ENCODE measurements at regions not wholly inside any gene's neighbourhood (a gene's known extent, or its start where the extent isn't known, plus 50 kb on each side); places are given as distances from the start of the nearest gene placed in this dataset.

DNA sequence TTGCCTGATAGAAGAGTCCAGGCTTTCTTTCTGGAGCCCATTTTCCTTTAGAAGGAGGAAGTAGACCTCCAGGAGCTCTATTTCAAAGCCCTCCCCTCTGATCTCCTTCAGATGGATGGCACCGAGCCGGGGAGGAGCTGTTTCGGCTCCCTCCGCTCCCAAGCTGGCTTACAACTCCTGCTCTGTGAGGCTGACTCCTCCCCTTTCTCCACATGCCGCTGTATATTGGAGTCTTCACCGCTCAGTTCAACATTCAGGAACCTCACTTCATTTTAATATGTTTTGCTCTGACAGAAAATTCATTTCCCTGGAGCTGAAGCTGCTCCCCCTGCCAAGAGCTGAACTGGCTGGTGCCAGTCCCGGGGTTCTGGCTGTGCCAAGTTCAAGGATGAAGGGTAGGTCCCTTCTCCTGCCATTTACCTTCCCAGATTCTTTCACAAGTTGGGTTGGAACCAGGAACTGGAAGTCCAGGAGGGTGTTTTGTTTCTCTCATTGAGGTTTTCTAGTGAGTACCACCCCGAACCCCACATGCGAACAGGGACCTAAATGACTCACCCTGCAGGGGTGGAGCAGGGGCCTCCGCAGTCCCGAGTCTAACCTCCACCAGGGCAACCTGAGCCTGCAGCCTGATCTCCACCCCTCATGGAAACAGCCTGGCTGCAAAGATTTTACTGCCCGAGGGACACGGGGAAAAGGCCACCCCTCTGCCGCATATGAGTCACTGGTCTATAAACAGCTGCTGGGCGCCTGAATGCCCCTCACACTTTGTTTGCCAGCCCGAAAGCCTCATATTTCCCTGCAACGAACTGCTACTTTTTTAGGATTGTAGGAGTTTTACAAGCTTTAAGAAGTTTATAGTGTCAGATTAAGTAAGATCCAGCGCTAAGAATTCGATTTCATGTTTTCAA lies 68.6 kb upstream of the FOXA2 start:
- Mint-ChIP-seq H3K27me3 (peaks cover 0 to 3% of the 10 kb centered on the region in 2 donors), H3K27ac (no peak overlapping the region), H3K4me3 (no peak overlapping the region), H3K36me3 (no peaks in the 10 kb centered on the region), H3K4me1 (ENCODE audit: low read depth in 2 of 2) (no peaks in the 10 kb centered on the region), H3K9me3 (no peaks in the 10 kb centered on the region)
- ATAC-seq (no peak), DNase-seq (ENCODE audit: low spot score) (no peak)

GRCh38 chr20:22653658-22654642 lies 69.6 kb upstream of the FOXA2 start:
- H3K36me3 Mint-ChIP-seq, result no peaks in the 10 kb centered on the region
- DNase-seq (ENCODE audit: low spot score), result no peak
- H3K4me1 Mint-ChIP-seq (ENCODE audit: low read depth in 2 of 2), result no peaks in the 10 kb centered on the region
- peak in 1 of 2 donors; percentile 17 for ATAC-seq
- H3K27ac Mint-ChIP-seq, result no peak overlapping the region
- no peak overlapping the region for H3K4me3 Mint-ChIP-seq
- H3K9me3 Mint-ChIP-seq, result no peaks in the 10 kb centered on the region
- H3K27me3 Mint-ChIP-seq, result no peaks in the 10 kb centered on the region

DNA sequence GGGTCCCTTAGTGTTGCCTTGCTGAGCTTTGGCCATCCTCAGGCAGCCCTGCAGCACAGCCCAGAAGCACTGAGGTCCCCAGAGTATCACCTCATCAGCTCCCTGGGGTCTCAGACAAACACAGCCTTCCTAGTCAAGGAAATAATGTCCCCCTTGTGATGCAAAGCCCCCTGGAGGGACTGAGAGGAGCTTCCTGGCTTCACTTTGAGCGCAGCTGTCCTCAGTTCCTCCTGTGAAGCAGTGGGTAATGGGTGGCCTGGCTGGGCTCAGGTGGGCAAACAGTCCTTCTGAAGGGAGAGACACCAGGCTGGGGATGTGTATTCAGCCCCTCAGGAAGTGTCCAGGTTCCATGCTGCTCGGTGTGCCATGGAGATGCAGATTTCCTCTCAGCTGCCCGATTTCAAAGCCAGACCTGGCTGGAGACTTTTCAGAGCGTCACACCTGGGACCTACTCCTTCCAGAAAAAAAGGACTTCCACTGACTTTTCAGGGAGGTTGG lies 79.2 kb upstream of the FOXA2 start:
- peaks cover 0 to 3% of the 10 kb centered on the region in 2 donors for H3K27me3 Mint-ChIP-seq
- no peak overlapping the region for H3K27ac Mint-ChIP-seq
- no peak for DNase-seq (ENCODE audit: low spot score)
- no peak for ATAC-seq
- no peak overlapping the region for H3K4me3 Mint-ChIP-seq
- H3K9me3 Mint-ChIP-seq, result no peaks in the 10 kb centered on the region
- H3K36me3 Mint-ChIP-seq, result no peaks in the 10 kb centered on the region
- H3K4me1 Mint-ChIP-seq (ENCODE audit: low read depth in 2 of 2), result no peaks in the 10 kb centered on the region

- Mint-ChIP-seq H3K4me3 (no peak overlapping the region), H3K27ac (no peak overlapping the region), H3K4me1 (ENCODE audit: low read depth in 2 of 2) (no peaks in the 10 kb centered on the region), H3K9me3 (peaks cover 3% of the 10 kb centered on the region), H3K36me3 (peaks cover 4% of the 10 kb centered on the region), H3K27me3 (peaks cover 5 to 9% of the 10 kb centered on the region in 2 donors)
- no peak for ATAC-seq
- DNase-seq (ENCODE audit: low spot score), result no peak
Observed at GRCh38 chr20:22667198-22667597, 82.8 kb upstream of the FOXA2 start.

GRCh38 chr20:22672191-22672590 lies 87.8 kb upstream of the FOXA2 start:
- H3K4me3 Mint-ChIP-seq, result no peak overlapping the region
- no peak overlapping the region for H3K27ac Mint-ChIP-seq
- ATAC-seq (no peak), DNase-seq (ENCODE audit: low spot score) (no peak)
- peaks cover 3% of the 10 kb centered on the region for H3K9me3 Mint-ChIP-seq
- H3K27me3 Mint-ChIP-seq, result peaks cover 5 to 11% of the 10 kb centered on the region in 2 donors
- peaks cover 4% of the 10 kb centered on the region for H3K36me3 Mint-ChIP-seq
- H3K4me1 Mint-ChIP-seq (ENCODE audit: low read depth in 2 of 2), result no peaks in the 10 kb centered on the region

DNA sequence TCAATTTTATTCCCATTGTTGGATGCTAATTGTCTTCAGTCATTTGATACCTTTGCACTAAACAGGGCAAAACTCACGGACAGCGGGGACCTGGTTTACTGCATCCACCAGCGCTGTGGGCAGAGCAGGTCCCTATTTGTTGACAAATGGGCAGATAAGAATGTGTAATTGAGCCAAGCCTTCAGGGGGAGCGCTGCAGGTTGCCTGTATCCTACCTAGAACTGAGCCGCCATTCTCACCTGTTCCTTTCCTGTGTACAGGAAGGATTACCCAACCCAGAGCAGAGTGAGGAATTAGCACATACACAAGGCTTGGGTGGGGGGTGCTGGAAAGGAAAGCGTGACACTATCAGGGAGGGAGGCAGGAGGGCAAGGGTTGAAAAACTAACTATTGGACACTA lies 89.1 kb upstream of the FOXA2 start:
- Mint-ChIP-seq H3K4me1 (ENCODE audit: low read depth in 2 of 2) (no peaks in the 10 kb centered on the region), H3K4me3 (no peak overlapping the region), H3K36me3 (peaks cover 4% of the 10 kb centered on the region), H3K27ac (no peak overlapping the region), H3K9me3 (peaks cover 3% of the 10 kb centered on the region), H3K27me3 (peaks cover 5 to 11% of the 10 kb centered on the region in 2 donors)
- DNase-seq (ENCODE audit: low spot score), result no peak
- no peak for ATAC-seq

- Mint-ChIP-seq H3K4me1 (ENCODE audit: low read depth in 2 of 2) (no peaks in the 10 kb centered on the region), H3K27me3 (peaks cover 0 to 7% of the 10 kb centered on the region in 2 donors), H3K4me3 (no peak overlapping the region), H3K27ac (no peak overlapping the region), H3K36me3 (no peaks in the 10 kb centered on the region), H3K9me3 (no peaks in the 10 kb centered on the region)
- DNase-seq (ENCODE audit: low spot score), result no peak
- no peak for ATAC-seq
Observed at GRCh38 chr20:22675341-22675740, 91.0 kb upstream of the FOXA2 start.

GRCh38 chr20:22678678-22679077 lies 94.3 kb upstream of the FOXA2 start:
- Mint-ChIP-seq H3K27me3 (peaks cover 0 to 7% of the 10 kb centered on the region in 2 donors), H3K4me3 (no peak overlapping the region), H3K36me3 (no peaks in the 10 kb centered on the region), H3K9me3 (no peaks in the 10 kb centered on the region), H3K27ac (no peak overlapping the region), H3K4me1 (ENCODE audit: low read depth in 2 of 2) (no peaks in the 10 kb centered on the region)
- DNase-seq (ENCODE audit: low spot score) (no peak), ATAC-seq (no peak)

- DNase-seq (ENCODE audit: low spot score) (no peak), ATAC-seq (no peak)
- H3K36me3 Mint-ChIP-seq, result no peaks in the 10 kb centered on the region
- H3K4me3 Mint-ChIP-seq, result no peak overlapping the region
- no peaks in the 10 kb centered on the region for H3K9me3 Mint-ChIP-seq
- H3K4me1 Mint-ChIP-seq (ENCODE audit: low read depth in 2 of 2), result no peaks in the 10 kb centered on the region
- H3K27ac Mint-ChIP-seq, result no peak overlapping the region
- H3K27me3 Mint-ChIP-seq, result peaks cover 0 to 7% of the 10 kb centered on the region in 2 donors
Observed at GRCh38 chr20:22679197-22679596, 94.8 kb upstream of the FOXA2 start.

DNA sequence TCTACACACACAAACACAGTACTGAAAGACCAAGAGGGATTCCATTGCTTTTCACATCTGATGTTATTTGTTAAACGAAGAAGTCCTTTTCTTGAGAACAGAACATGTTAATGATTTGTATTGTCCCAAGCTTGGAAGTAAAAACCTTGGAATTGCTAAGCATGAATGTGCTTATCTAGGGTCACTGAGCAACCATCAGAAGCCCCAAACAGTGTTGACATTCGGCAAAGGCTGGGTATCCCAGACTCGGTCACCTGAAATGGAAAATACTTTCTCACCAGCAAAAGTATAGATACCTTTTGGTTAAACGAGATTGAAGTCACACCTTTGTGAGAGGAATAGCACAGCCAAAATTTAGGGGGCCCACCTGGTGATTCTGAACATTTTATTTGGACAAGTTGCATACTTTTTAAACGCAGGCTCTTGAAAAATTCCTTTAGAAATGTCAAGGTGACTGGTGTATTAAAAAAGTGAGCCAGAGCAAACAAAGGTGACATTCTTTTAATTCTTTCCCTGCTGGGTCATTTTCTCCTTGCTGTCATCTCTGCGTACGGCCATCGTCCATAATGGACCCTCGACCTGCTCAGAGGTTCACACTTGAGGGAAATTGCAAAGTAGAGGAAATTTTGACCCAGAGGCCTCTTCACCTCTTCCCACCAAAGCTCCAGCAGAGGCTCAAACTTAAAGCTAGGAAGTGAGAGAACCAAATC lies 95.8 kb upstream of the FOXA2 start:
- Mint-ChIP-seq H3K27me3 (peaks cover 0 to 6% of the 10 kb centered on the region in 2 donors), H3K36me3 (no peaks in the 10 kb centered on the region), H3K9me3 (no peaks in the 10 kb centered on the region), H3K4me3 (no peak overlapping the region), H3K4me1 (ENCODE audit: low read depth in 2 of 2) (peaks cover 4 to 5% of the 10 kb centered on the region in 2 donors), H3K27ac (no peak overlapping the region)
- ATAC-seq (no peak), DNase-seq (ENCODE audit: low spot score) (no peak)

DNA sequence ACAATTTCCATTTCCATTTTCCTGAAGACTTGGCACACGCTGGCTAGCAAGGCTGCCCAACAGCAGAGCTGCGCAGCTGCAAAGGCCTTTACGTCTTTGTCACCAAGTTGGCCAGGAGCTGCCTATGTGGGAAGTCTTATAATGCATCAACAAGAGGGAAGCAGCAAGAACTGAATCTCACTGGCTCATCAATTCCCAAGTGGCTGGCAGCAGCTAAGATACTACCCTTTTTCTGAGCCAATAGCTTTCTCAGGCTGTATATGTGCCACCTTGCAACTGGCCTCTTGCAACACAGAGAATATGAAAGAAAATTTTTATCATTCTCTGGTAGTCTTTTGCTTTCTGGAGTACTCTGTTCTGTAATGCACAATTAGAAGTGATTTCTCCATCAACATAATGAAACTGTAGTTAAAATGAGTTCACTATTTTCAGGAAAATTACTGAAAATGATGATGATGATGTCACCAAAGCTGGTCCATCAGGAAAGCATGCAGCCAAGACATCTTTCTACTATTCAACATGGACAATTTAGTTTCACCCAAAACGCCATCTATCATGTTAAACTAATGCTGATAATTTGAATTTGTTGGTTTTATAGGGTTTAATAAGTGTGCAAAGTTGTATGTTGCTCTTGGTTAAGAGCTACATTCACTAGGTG lies 97.3 kb upstream of the FOXA2 start:
- DNase-seq (ENCODE audit: low spot score) (no peak), ATAC-seq (no peak)
- no peaks in the 10 kb centered on the region for H3K36me3 Mint-ChIP-seq
- H3K27ac Mint-ChIP-seq, result no peak overlapping the region
- H3K27me3 Mint-ChIP-seq, result peaks cover 0 to 6% of the 10 kb centered on the region in 2 donors
- peaks cover 4 to 10% of the 10 kb centered on the region in 2 donors for H3K4me1 Mint-ChIP-seq (ENCODE audit: low read depth in 2 of 2)
- no peak overlapping the region for H3K4me3 Mint-ChIP-seq
- no peaks in the 10 kb centered on the region for H3K9me3 Mint-ChIP-seq

- no peak overlapping the region for H3K4me3 Mint-ChIP-seq
- ATAC-seq (no peak), DNase-seq (ENCODE audit: low spot score) (no peak)
- no peak overlapping the region for H3K27ac Mint-ChIP-seq
- H3K36me3 Mint-ChIP-seq, result no peaks in the 10 kb centered on the region
- H3K4me1 Mint-ChIP-seq (ENCODE audit: low read depth in 2 of 2), result peaks cover 4 to 10% of the 10 kb centered on the region in 2 donors
- no peaks in the 10 kb centered on the region for H3K9me3 Mint-ChIP-seq
- peaks cover 0 to 8% of the 10 kb centered on the region in 2 donors for H3K27me3 Mint-ChIP-seq
Observed at GRCh38 chr20:22682381-22682780, 98.0 kb upstream of the FOXA2 start.

Measured in natural killer cell treated with Interleukin-12 subunit alpha and Interleukin-12 subunit beta and Interleukin-15 and Interleukin-18, amount 100 ng/mL, for 72 hours (primary cell).